Loucy (cell line): ENCODE measurements at regions not wholly inside any gene's neighbourhood (a gene's known extent, or its start where the extent isn't known, plus 50 kb on each side); places are given as distances from the start of the nearest gene placed in this dataset.

ENCODE experiments used
- H2AFZ ChIP-seq: fragments of 200-600 bp; sonication (generic); 2 replicates; pipeline ENCODE4 v1.6.0; 2016; ENCODE audit warnings: antibody characterized with exemption, mild to moderate bottlenecking, low read length, moderate library complexity
- H3F3A ChIP-seq: fragments of 200-600 bp; 2 replicates; pipeline ENCODE4 v1.6.0; 2016; ENCODE audit warnings: antibody characterized with exemption, low read depth, mild to moderate bottlenecking
- H3K27me3 ChIP-seq: fragments of 200-600 bp; sonication (generic); 2 replicates; pipeline ENCODE4 v1.6.1; 2014; ENCODE audit warnings: low read length, mild to moderate bottlenecking; ENCODE audit not compliant: insufficient read depth, poor library complexity, severe bottlenecking
- H3K36me3 ChIP-seq: fragments of 200-600 bp; sonication (generic); 2 replicates; pipeline ENCODE4 v1.6.1; 2016; ENCODE audit warnings: low read length; ENCODE audit not compliant: insufficient read depth
- H3K4me1 ChIP-seq: fragments of 200-600 bp; sonication (generic); 2 replicates; pipeline ENCODE4 v1.5.1; 2014; ENCODE audit warnings: low read length, mild to moderate bottlenecking; ENCODE audit not compliant: insufficient read depth, poor library complexity, severe bottlenecking
- H3K4me2 ChIP-seq: fragments of 200-600 bp; sonication (generic); 2 replicates; pipeline ENCODE4 v1.6.0; 2014; ENCODE audit warnings: antibody characterized with exemption, low read length, low read depth, mild to moderate bottlenecking; ENCODE audit not compliant: poor library complexity, severe bottlenecking
- H3K4me3 ChIP-seq: fragments of 200-600 bp; sonication (generic); 2 replicates; pipeline ENCODE4 v1.5.1; 2014; ENCODE audit warnings: low read length, mild to moderate bottlenecking, mixed read lengths; ENCODE audit not compliant: poor library complexity, severe bottlenecking
- H3K79me2 ChIP-seq: fragments of 200-600 bp; sonication (generic); 2 replicates; pipeline ENCODE4 v1.6.1; 2014; ENCODE audit warnings: low read length; ENCODE audit not compliant: insufficient read depth
- H3K9ac ChIP-seq: fragments of 200-600 bp; sonication (generic); 2 replicates; pipeline ENCODE4 v1.6.0; 2014; ENCODE audit warnings: mild to moderate bottlenecking, low read depth, low read length, moderate library complexity; ENCODE audit not compliant: poor library complexity, severe bottlenecking
- H3K9me2 ChIP-seq: fragments of 200-600 bp; sonication (generic); replicated peaks from 2 replicates; pipeline ENCODE4 v1.6.1; 2016; ENCODE audit warnings: low read depth, low read length, mixed read lengths
- H3K9me3 ChIP-seq: fragments of 200-600 bp; sonication (generic); 2 replicates; pipeline ENCODE4 v1.6.1; 2014; ENCODE audit warnings: mild to moderate bottlenecking, antibody characterized with exemption, low read length, low read depth; ENCODE audit not compliant: insufficient read depth
- H4K20me1 ChIP-seq: fragments of 200-600 bp; sonication (generic); 2 replicates; pipeline ENCODE4 v1.6.0; 2014; ENCODE audit warnings: antibody characterized with exemption, low read length, mild to moderate bottlenecking; ENCODE audit not compliant: insufficient read depth, poor library complexity, severe bottlenecking
- CTCF ChIP-seq: fragments of 200-600 bp; sonication (generic); conservative IDR thresholded peaks from 2 replicates; pipeline ENCODE4 v1.5.1; 2014; ENCODE audit warnings: mild to moderate bottlenecking, antibody characterized with exemption, low read length
- EZH2phosphoT487 ChIP-seq: fragments of 200-600 bp; IDR thresholded peaks from 2 replicates; pipeline ENCODE4 v1.6.1; 2018; ENCODE audit warnings: antibody characterized with exemption, mild to moderate bottlenecking, moderate library complexity, borderline replicate concordance

- Histone ChIP-seq H3K27me3 (no peaks in the 10 kb centered on the region), H3K4me2 (no peak overlapping the region)
Measured at GRCh38 chr1:191671236-191671635, 487.0 kb upstream of the RGS18 start.

GRCh38 chr1:191674626-191675179 is 483.6 kb upstream of the RGS18 start:
- no peak overlapping the region for H2AFZ ChIP-seq
- TF ChIP-seq EZH2phosphoT487 (no peak), CTCF (no peak)
- no peaks in the 10 kb centered on the region for H3F3A ChIP-seq
- H3K9ac ChIP-seq, result no peak overlapping the region
- H4K20me1 ChIP-seq, result no peaks in the 10 kb centered on the region
- no peak overlapping the region for H3K4me3 ChIP-seq
- no peaks in the 10 kb centered on the region for H3K4me1 ChIP-seq
- H3K79me2 ChIP-seq, result no peaks in the 10 kb centered on the region
- H3K9me3 ChIP-seq, result no peaks in the 10 kb centered on the region
- no peaks in the 10 kb centered on the region for H3K27me3 ChIP-seq
- H3K36me3 ChIP-seq, result no peaks in the 10 kb centered on the region
- H3K4me2 ChIP-seq, result no peak overlapping the region
- no peaks in the 10 kb centered on the region for H3K9me2 ChIP-seq

More at GRCh38 chr1:191671236-191671635, 487.0 kb upstream of the RGS18 start:
- peaks cover 1% of the 10 kb centered on the region for H3K4me1 ChIP-seq
- H3K4me3 ChIP-seq, result no peak overlapping the region
- no peaks in the 10 kb centered on the region for H3K79me2 ChIP-seq
- 0 out of 2 replicates have a peak overlapping the region, but pooled peaks have one; percentile 20 for H2AFZ ChIP-seq
- no peaks in the 10 kb centered on the region for H3K9me2 ChIP-seq
- H3K9me3 ChIP-seq, result no peaks in the 10 kb centered on the region
- no peaks in the 10 kb centered on the region for H4K20me1 ChIP-seq
- H3K9ac ChIP-seq, result no peak overlapping the region
- H3F3A ChIP-seq, result no peaks in the 10 kb centered on the region
- H3K36me3 ChIP-seq, result no peaks in the 10 kb centered on the region
- TF ChIP-seq CTCF, result no peak
- TF ChIP-seq EZH2phosphoT487, result no peak

- Histone ChIP-seq H3F3A (no peaks in the 10 kb centered on the region), H3K27me3 (no peaks in the 10 kb centered on the region), H3K79me2 (no peaks in the 10 kb centered on the region), H3K9ac (no peak overlapping the region), H2AFZ (no peak overlapping the region), H3K9me2 (no peaks in the 10 kb centered on the region), H3K9me3 (no peaks in the 10 kb centered on the region), H4K20me1 (no peaks in the 10 kb centered on the region), H3K4me3 (no peak overlapping the region), H3K4me1 (no peaks in the 10 kb centered on the region), H3K4me2 (no peak overlapping the region), H3K36me3 (no peaks in the 10 kb centered on the region)
- no peak for TF ChIP-seq EZH2phosphoT487
- TF ChIP-seq CTCF, result no peak
Measured at GRCh38 chr1:191675856-191676783, 482.1 kb upstream of the RGS18 start.
